HG03432 (cell line): ENCODE measurements at regions not wholly inside any gene's neighbourhood (a gene's known extent, or its start where the extent isn't known, plus 50 kb on each side); places are given as distances from the start of the nearest gene placed in this dataset.
"Not testable (repeated sequence)": the region's sequence is repeated elsewhere in the genome, so short reads cannot be mapped to it uniquely, and the experiment has no call there.

Source experiments
- ATAC-seq: cut with Tn5 transposase; IDR thresholded peaks from one replicate; pipeline ENCODE4 v1.9.1; 2021; ENCODE audit warnings: mild to moderate bottlenecking, moderate library complexity; ENCODE audit not compliant: unreplicated experiment

- ATAC-seq = no peak
These were observed 114.7 kb upstream of the ALDH1A3 start for GRCh38 chr15:100764778-100765466.

- no peak for ATAC-seq
These were observed 114.0 kb upstream of the ALDH1A3 start for GRCh38 chr15:100765467-100766241.

- no peak for ATAC-seq
These were observed 113.2 kb upstream of the ALDH1A3 start for GRCh38 chr15:100766243-100767000.

GRCh38 chr15:100767001-100767825 is 112.4 kb upstream of the ALDH1A3 start:
- ATAC-seq = no peak

GRCh38 chr15:100768501-100768931 is 111.1 kb upstream of the ALDH1A3 start:
- no peak for ATAC-seq

- no peak for ATAC-seq
These were observed 110.3 kb upstream of the ALDH1A3 start for GRCh38 chr15:100769043-100769974.

GRCh38 chr15:100769975-100770340 is 109.7 kb upstream of the ALDH1A3 start:
- no peak for ATAC-seq

- ATAC-seq = no peak
These were observed 108.7 kb upstream of the ALDH1A3 start for GRCh38 chr15:100770661-100771584.

- no peak for ATAC-seq
These were observed 107.9 kb upstream of the ALDH1A3 start for GRCh38 chr15:100771746-100772145.

GRCh38 chr15:100772478-100772877 is 107.2 kb upstream of the ALDH1A3 start:
- no peak for ATAC-seq

GRCh38 chr15:100772892-100773520 is 106.6 kb upstream of the ALDH1A3 start:
- ATAC-seq = no peak

GRCh38 chr15:100774044-100774443 is 105.6 kb upstream of the ALDH1A3 start:
- not testable (repeated sequence) for ATAC-seq

- no peak for ATAC-seq
These were observed 103.9 kb upstream of the ALDH1A3 start for GRCh38 chr15:100775581-100776185.

- no peak for ATAC-seq
These were observed 101.8 kb upstream of the ALDH1A3 start for GRCh38 chr15:100777821-100778220.

- no peak for ATAC-seq
These were observed 100.8 kb upstream of the ALDH1A3 start for GRCh38 chr15:100778831-100779288.

- ATAC-seq = no peak
These were observed 100.1 kb upstream of the ALDH1A3 start for GRCh38 chr15:100779331-100780207.
